ENCODE measurements at regions not wholly inside any gene's neighbourhood (a gene's known extent, or its start where the extent isn't known, plus 50 kb on each side); places are given as distances from the start of the nearest gene placed in this dataset.
"Not testable (repeated sequence)": the region's sequence is repeated elsewhere in the genome, so short reads cannot be mapped to it uniquely, and the experiment has no call there.

- no peak for TF ChIP-seq CTCF (IDR thresholded peaks at IDR 0.05; ENCODE audit: insufficient read depth, low read depth, low read length)
- DNase-seq (ENCODE audit: low read depth) = no peak
- no peak overlapping the region for H3K4me3 ChIP-seq (ENCODE audit: low read depth, low read length)
Measured at GRCh38 chr5:74973694-74974093, 78.7 kb downstream of the GCNT4 start.

GRCh38 chr5:74971947-74972460 lies 80.4 kb downstream of the GCNT4 start:
- no peak overlapping the region for H3K4me3 ChIP-seq (ENCODE audit: low read depth, low read length)
- TF ChIP-seq CTCF (IDR thresholded peaks at IDR 0.05; ENCODE audit: insufficient read depth, low read depth, low read length) = no peak
- no peak for DNase-seq (ENCODE audit: low read depth)

- DNase-seq (ENCODE audit: low read depth); H3K4me3 ChIP-seq (ENCODE audit: low read depth, low read length): not testable (repeated sequence)
Measured at GRCh38 chr5:74970891-74971290, 81.5 kb downstream of the GCNT4 start.

GRCh38 chr5:74969726-74970125 lies 82.6 kb downstream of the GCNT4 start:
- H3K4me3 ChIP-seq (ENCODE audit: low read depth, low read length) = no peak overlapping the region
- TF ChIP-seq CTCF (IDR thresholded peaks at IDR 0.05; ENCODE audit: insufficient read depth, low read depth, low read length) = no peak
- DNase-seq (ENCODE audit: low read depth) = no peak

GRCh38 chr5:74966141-74967026 lies 86.0 kb downstream of the GCNT4 start:
- no peak for DNase-seq (ENCODE audit: low read depth)
- TF ChIP-seq CTCF (IDR thresholded peaks at IDR 0.05; ENCODE audit: insufficient read depth, low read depth, low read length) = no peak
- H3K4me3 ChIP-seq (ENCODE audit: low read depth, low read length) = no peak overlapping the region

- no peak for DNase-seq (ENCODE audit: low read depth)
- no peak for TF ChIP-seq CTCF (IDR thresholded peaks at IDR 0.05; ENCODE audit: insufficient read depth, low read depth, low read length)
- H3K4me3 ChIP-seq (ENCODE audit: low read depth, low read length) = no peak overlapping the region
Measured at GRCh38 chr5:74963407-74963806, 89.0 kb downstream of the GCNT4 start.

GRCh38 chr5:74957906-74958305 lies 91.7 kb upstream of the FAM169A start:
- no peak for TF ChIP-seq CTCF (IDR thresholded peaks at IDR 0.05; ENCODE audit: insufficient read depth, low read depth, low read length)
- H3K4me3 ChIP-seq (ENCODE audit: low read depth, low read length) = no peak overlapping the region

More at GRCh38 chr5:74957906-74958305, 91.7 kb upstream of the FAM169A start:
- no peak for DNase-seq (ENCODE audit: low read depth)

All from fibroblast of villous mesenchyme (primary cell).